ENCODE measurements at regions not wholly inside any gene's neighbourhood (a gene's known extent, or its start where the extent isn't known, plus 50 kb on each side); places are given as distances from the start of the nearest gene placed in this dataset.

GRCh38 chr18:40911582-40912254 is 1043.3 kb upstream of the PIK3C3 start:
- TF ChIP-seq SIN3A (IDR thresholded peaks at IDR 0.05; ENCODE audit: borderline replicate concordance, insufficient read depth, low read length) (no peak), FOXP2 (optimal IDR thresholded peaks at IDR 0.05; ENCODE audit: borderline replicate concordance, extremely low read depth, extremely low read length, insufficient read depth) (no peak), REST (IDR thresholded peaks at IDR 0.05; ENCODE audit: insufficient read depth in 1 of 2, low read depth in 2 of 2, low read length in 2 of 2) (no peak), TAF1 (IDR thresholded peaks at IDR 0.05; ENCODE audit: borderline replicate concordance, insufficient read depth, low read length) (no peak), POLR2AphosphoS5 (IDR thresholded peaks at IDR 0.05; ENCODE audit: low read depth, low read length) (no peak)

DNA sequence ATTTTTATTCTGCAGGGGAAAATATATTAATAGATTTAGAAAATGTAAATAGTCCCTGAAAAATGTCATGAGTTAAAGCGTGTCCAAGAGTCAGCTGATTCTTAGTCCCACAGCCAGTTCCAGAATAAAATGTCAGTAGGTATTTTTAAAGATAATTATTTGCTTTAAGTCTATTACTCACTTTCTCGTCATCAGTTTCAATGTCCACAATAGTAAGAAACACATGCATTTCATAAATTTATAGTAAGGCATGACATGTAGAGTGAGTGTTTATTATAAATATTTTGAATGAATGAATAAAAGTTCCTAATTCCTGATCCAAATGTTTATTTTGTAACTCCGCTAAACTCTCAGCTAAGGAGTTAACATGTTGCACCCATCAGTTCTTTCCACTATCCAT is 1044.0 kb upstream of the PIK3C3 start:
- no peak for TF ChIP-seq SIN3A (IDR thresholded peaks at IDR 0.05; ENCODE audit: borderline replicate concordance, insufficient read depth, low read length)
- no peak for TF ChIP-seq POLR2AphosphoS5 (IDR thresholded peaks at IDR 0.05; ENCODE audit: low read depth, low read length)
- TF ChIP-seq FOXP2 (optimal IDR thresholded peaks at IDR 0.05; ENCODE audit: borderline replicate concordance, extremely low read depth, extremely low read length, insufficient read depth), result no peak
- TF ChIP-seq REST (IDR thresholded peaks at IDR 0.05; ENCODE audit: insufficient read depth in 1 of 2, low read depth in 2 of 2, low read length in 2 of 2), result no peak
- TF ChIP-seq TAF1 (IDR thresholded peaks at IDR 0.05; ENCODE audit: borderline replicate concordance, insufficient read depth, low read length), result no peak

GRCh38 chr18:40907842-40908241 is 1047.2 kb upstream of the PIK3C3 start:
- TF ChIP-seq REST (IDR thresholded peaks at IDR 0.05; ENCODE audit: insufficient read depth in 1 of 2, low read depth in 2 of 2, low read length in 2 of 2), result no peak
- peak; percentile 44; the same call in 1 of the 2 replicates for TF ChIP-seq POLR2AphosphoS5 (IDR thresholded peaks at IDR 0.05; ENCODE audit: low read depth, low read length)
- TF ChIP-seq FOXP2 (optimal IDR thresholded peaks at IDR 0.05; ENCODE audit: borderline replicate concordance, extremely low read depth, extremely low read length, insufficient read depth), result no peak

DNA sequence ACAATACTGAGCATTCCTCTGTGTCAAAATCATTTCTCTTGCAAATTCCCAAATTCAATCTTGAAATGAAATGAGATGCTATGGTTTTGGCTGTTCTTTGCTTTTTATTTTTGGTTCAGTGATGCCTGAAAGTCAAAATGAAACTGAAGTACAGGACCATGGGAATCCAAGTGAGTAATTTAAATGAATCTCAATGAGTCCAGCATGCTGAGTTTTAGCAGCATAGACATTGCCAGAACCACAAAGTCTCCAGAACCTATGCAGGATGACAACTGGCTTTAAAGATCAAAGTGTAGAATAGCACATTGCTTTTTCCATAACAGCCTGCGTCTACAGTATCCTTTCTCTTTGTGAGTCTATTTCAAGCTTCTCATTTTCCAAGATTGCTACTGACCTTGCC is 1050.7 kb upstream of the PIK3C3 start:
- no peak for TF ChIP-seq FOXP2 (optimal IDR thresholded peaks at IDR 0.05; ENCODE audit: borderline replicate concordance, extremely low read depth, extremely low read length, insufficient read depth)
- TF ChIP-seq TAF1 (IDR thresholded peaks at IDR 0.05; ENCODE audit: borderline replicate concordance, insufficient read depth, low read length), result no peak
- no peak for TF ChIP-seq REST (IDR thresholded peaks at IDR 0.05; ENCODE audit: insufficient read depth in 1 of 2, low read depth in 2 of 2, low read length in 2 of 2)
- TF ChIP-seq POLR2AphosphoS5 (IDR thresholded peaks at IDR 0.05; ENCODE audit: low read depth, low read length), result no peak
- no peak for TF ChIP-seq SIN3A (IDR thresholded peaks at IDR 0.05; ENCODE audit: borderline replicate concordance, insufficient read depth, low read length)

DNA sequence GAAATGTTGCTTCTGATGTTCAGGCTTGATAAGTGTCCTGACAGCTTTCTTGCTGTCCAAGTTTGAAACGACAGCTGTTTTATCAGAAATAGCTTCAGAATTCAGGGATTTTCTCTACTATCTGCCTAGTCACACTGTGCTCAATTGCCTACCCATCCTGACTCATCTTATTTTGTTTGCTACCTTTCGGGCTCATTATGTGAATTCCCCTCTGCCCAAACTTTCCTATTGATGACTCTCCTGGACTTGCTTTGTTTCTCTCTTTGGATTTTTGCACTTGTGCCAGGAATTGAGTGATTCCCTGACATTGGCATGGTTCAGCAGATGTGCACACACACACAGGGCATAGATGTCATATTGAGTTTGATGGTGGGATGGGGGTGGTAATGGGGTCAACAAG is 1052.6 kb upstream of the PIK3C3 start:
- TF ChIP-seq FOXP2 (optimal IDR thresholded peaks at IDR 0.05; ENCODE audit: borderline replicate concordance, extremely low read depth, extremely low read length, insufficient read depth) (no peak), TAF1 (IDR thresholded peaks at IDR 0.05; ENCODE audit: borderline replicate concordance, insufficient read depth, low read length) (no peak), POLR2AphosphoS5 (IDR thresholded peaks at IDR 0.05; ENCODE audit: low read depth, low read length) (no peak), SIN3A (IDR thresholded peaks at IDR 0.05; ENCODE audit: borderline replicate concordance, insufficient read depth, low read length) (no peak), REST (IDR thresholded peaks at IDR 0.05; ENCODE audit: insufficient read depth in 1 of 2, low read depth in 2 of 2, low read length in 2 of 2) (no peak)

Measured in PFSK-1 (cell line).